ENCODE measurements at regions not wholly inside any gene's neighbourhood (a gene's known extent, or its start where the extent isn't known, plus 50 kb on each side); places are given as distances from the start of the nearest gene placed in this dataset.
A peak's percentile ranks its signal among the peaks of the same experiment; 100 is the strongest.
"Not testable (repeated sequence)": the region's sequence is repeated elsewhere in the genome, so short reads cannot be mapped to it uniquely, and the experiment has no call there.

- DNase-seq = no peak
Observed at GRCh38 chr10:8315619-8316021, 261.1 kb downstream of the GATA3 start.

GRCh38 chr10:8316284-8316683 is 261.8 kb downstream of the GATA3 start:
- no peak for DNase-seq

- not testable (repeated sequence) for DNase-seq
Observed at GRCh38 chr10:8318429-8318828, 263.9 kb downstream of the GATA3 start.

DNA sequence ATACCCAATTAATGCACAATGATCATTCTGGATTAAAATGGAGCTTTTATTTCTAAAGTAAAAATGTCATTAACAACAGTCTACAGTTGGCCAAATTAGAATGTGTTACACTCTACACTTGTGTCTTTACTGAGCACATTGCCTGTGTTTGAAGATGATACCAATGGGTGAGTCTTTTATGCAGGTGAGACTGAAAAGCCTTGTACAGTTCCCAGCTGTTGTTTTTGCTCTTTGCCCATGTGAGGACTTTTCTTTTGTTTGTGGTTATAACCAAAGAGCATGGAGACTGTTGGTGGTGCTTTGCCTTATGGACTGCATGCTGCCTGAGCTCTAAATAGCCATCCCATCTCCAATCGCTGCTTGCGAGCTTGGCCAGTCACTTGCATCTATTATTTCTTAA is 264.5 kb downstream of the GATA3 start:
- no peak for DNase-seq

- no peak for DNase-seq
Observed at GRCh38 chr10:8319704-8320103, 265.2 kb downstream of the GATA3 start.

GRCh38 chr10:8321990-8322389 is 267.5 kb downstream of the GATA3 start:
- DNase-seq = no peak

- DNase-seq = no peak
Observed at GRCh38 chr10:8323428-8324054, 269.1 kb downstream of the GATA3 start.

DNA sequence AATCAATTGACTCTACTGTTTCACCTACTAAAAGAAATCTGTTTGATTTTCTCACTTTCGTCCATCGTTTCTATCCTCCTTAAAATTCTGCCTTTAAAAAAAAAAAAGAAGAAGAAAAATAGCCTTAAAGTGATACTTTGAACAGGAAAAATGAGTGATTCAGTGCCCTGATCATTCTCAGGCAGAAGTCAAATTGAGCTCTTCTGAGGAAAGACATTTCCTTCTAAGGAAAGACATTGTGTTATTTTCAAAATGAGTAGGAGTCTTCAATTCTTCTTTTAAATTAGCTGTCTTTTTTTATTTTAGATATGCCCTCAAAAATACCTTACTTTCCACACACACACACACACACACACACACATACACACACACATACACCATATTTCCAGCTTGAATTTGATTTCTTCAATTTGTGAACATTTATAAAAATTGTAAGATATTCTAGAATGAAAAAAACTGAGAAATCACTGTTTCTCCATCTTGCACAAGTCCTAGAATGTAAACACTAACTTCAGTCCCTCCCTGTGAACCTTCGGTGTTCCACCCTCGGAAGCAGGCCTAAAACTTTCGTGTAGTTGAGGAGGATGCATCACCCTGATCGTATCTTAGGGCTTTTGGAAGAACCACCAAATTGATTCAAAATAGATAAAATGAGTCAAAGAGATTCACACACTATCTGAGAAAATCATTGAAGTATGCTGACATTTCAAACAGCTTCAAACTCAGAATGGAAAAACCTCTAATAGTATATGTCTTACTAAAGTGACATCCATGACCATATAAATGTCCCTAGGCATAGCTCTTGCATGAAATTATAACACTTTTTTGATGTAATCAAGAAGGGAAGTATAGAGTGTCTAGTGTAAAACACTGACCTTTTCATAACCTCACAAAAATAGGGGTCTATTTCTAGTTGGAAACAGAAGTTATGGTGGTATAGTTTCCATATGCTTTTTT is 270.8 kb downstream of the GATA3 start:
- no peak for DNase-seq

GRCh38 chr10:8326396-8327139 is 272.1 kb downstream of the GATA3 start:
- DNase-seq = no peak

GRCh38 chr10:8327140-8327423 is 272.6 kb downstream of the GATA3 start:
- DNase-seq = no peak

- peak; percentile 57 for DNase-seq
Observed at GRCh38 chr10:8331387-8331786, 276.9 kb downstream of the GATA3 start.

DNA sequence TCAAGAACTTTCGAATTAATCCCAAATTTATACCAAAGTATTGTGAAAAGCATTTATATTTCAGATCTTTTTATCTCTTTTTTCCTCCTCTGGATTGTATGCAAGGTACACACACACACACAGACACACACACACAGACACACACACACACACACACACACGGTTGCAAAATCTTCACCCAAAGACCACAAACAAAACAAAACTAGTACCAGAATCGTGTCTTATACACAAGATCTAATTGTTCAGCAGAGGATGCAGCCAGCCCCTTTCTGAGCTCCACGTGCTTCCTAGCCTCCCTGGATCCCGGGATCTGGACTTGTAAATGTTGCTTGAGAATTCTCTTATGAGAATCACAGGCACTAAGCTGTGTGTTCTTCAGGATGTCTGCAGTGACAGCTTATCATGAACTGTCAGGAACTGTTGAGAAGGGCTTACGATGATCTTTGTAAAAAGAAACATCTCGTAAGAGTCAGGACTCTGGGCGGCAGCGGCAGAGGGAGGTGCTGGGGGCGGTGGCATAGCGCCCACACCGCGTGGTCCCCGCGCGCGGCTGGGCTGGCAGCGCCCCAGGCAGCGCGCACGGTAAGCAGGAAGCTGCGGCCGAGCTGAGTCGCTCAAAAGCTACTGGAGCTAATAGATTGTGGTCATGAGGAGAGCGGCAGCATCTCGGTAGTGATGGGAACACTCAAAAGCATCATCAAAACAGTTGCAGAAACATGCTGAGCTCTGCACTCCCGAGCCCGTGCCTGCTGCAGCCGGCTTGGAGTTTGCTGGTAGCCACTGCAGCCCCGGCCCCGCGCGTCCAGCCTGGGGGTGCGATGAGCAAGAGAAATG is 277.6 kb downstream of the GATA3 start:
- peak; percentile 96 for DNase-seq

DNA sequence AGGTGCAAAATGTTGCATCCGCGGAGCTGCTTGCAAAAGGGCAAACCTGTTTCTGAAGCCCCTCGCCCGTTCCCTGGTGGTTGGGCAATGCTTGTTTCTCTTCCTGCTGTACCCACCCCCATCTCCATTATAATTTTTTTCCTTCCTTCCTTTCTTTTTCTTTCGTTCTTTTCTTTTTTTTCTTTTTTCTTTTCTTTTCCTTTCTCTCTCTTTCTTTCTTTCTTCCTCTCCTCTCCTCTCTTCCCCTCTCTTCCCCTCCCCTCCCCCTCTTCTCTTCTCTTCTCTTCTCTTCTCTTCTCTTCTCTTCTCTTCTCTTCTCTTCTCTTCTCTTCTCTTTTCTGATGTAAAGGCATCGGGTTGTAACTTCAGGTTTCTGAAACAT is 278.2 kb downstream of the GATA3 start:
- no peak for DNase-seq

- no peak for DNase-seq
Observed at GRCh38 chr10:8334631-8335030, 280.1 kb downstream of the GATA3 start.

- no peak for DNase-seq
Observed at GRCh38 chr10:8336629-8337331, 282.3 kb downstream of the GATA3 start.

GRCh38 chr10:8337332-8337651 is 282.8 kb downstream of the GATA3 start:
- DNase-seq = no peak

DNA sequence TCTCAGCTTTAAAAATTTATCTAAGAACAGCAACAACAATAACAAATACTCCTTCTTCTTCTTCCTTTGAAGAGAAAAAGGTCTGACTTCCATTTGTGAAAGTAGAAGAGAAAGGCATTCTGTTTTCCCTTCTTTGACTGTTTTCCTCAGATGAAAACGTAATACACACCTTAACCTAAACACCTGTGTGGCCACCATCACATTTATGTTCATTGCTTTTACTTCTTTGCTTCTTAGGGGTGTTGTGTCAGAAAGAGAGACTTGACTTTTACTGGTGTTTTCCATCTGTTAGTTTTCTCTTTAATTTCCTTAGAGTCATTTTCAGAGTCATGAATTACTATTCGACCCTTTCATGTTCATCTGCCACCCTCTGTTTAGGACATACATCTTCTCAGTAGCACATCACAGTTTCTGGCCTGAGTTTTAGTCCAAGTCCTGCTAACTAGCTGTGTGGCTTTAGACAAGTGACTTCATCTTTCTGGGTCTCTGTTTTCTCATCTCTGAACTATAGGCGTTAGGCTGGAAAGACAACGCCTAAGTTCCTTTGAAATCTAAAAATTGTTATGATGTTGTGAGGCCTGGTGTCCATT is 283.8 kb downstream of the GATA3 start:
- DNase-seq = no peak

GRCh38 chr10:8344756-8345155 is 290.3 kb downstream of the GATA3 start:
- no peak for DNase-seq

DNA sequence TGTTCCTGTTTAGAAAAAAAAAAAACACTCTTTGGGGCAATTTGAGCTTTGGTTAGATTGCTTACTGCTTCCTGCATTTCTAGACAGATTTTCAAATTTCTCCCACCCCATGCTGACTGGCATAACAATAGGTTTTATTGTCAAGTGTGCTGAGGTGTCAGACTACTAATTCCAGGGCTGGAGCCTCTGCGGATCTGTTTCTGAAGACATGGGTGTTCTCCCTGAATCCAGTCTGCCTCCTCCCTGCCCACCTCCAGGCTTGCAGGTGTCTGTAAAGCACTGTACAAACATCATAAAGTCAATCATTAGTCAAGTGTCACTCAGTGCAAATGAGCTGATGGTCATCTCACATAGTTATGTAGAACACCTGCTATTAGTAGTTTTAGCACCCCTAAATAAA is 292.4 kb downstream of the GATA3 start:
- no peak for DNase-seq

GRCh38 chr10:8347614-8348013 is 293.1 kb downstream of the GATA3 start:
- not testable (repeated sequence) for DNase-seq

DNA sequence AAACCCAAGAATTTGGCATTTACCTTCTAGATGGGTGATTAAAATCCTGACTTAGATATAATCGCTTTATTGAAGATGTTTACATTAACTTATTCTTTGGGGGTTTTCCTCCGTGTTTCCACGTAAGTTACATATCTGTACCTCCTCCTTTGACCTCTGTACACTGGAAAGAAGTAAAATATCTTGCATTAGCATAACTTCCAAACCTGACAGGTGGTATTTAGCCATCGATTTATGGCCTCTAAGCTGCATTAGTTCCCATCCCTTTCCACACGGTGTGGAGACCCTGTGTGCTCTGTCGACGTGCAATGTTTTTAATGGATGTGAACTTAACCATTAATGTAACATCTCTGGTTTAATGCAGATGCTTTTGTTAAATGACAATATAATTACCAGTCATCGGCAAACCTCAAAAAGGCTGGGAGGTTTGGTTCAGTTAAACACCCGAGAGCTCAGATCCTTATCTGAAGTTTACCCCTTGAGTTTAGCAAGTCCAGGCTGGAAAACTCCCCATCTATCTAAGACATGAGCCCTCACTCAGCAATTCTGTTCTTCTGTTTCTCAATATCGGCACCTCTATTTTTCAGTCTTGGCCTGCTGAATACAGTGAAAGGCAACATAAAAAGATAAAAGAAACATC is 295.2 kb downstream of the GATA3 start:
- no peak for DNase-seq
